DOHH2 (cell line): ENCODE measurements at regions not wholly inside any gene's neighbourhood (a gene's known extent, or its start where the extent isn't known, plus 50 kb on each side); places are given as distances from the start of the nearest gene placed in this dataset.

Source experiments
- EZH2phosphoT487 ChIP-seq: fragments of 200-600 bp; sonication (generic); IDR thresholded peaks from 2 replicates; pipeline ENCODE4 v1.6.1; 2017; ENCODE audit warnings: borderline replicate concordance, mild to moderate bottlenecking, antibody characterized with exemption, low read length, moderate library complexity, mixed read lengths
- TF ChIP-seq, protein P1 (sequence below): fragments of 200-600 bp; sonication (generic); IDR thresholded peaks from one replicate; pipeline ENCODE4 v1.5.1; 2014; ENCODE audit warnings: antibody characterized with exemption, mild to moderate bottlenecking, low read depth, low read length; ENCODE audit not compliant: poor library complexity, severe bottlenecking

- TF ChIP-seq, protein P1, sequence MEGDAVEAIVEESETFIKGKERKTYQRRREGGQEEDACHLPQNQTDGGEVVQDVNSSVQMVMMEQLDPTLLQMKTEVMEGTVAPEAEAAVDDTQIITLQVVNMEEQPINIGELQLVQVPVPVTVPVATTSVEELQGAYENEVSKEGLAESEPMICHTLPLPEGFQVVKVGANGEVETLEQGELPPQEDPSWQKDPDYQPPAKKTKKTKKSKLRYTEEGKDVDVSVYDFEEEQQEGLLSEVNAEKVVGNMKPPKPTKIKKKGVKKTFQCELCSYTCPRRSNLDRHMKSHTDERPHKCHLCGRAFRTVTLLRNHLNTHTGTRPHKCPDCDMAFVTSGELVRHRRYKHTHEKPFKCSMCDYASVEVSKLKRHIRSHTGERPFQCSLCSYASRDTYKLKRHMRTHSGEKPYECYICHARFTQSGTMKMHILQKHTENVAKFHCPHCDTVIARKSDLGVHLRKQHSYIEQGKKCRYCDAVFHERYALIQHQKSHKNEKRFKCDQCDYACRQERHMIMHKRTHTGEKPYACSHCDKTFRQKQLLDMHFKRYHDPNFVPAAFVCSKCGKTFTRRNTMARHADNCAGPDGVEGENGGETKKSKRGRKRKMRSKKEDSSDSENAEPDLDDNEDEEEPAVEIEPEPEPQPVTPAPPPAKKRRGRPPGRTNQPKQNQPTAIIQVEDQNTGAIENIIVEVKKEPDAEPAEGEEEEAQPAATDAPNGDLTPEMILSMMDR = no peak
- TF ChIP-seq EZH2phosphoT487 = no peak
Measured at GRCh38 chr20:7136886-7137285, 369.4 kb downstream of the BMP2 start.
